B cell (primary cell): ENCODE measurements at regions not wholly inside any gene's neighbourhood (a gene's known extent, or its start where the extent isn't known, plus 50 kb on each side); places are given as distances from the start of the nearest gene placed in this dataset.
"Not testable (repeated sequence)": the region's sequence is repeated elsewhere in the genome, so short reads cannot be mapped to it uniquely, and the experiment has no call there.

Experiments
- ATAC-seq: fragments of 200-7000 bp; cut with Tn5 transposase; one replicate; pipeline ENCODE4 v1.10.0; 2021; ENCODE audit warnings: low read depth, mild to moderate bottlenecking, moderate number of reproducible peaks, moderate library complexity
- CTCF ChIA-PET: fragments of 350-600 bp; sonication (Branson Sonifier 250); formaldehyde crosslinking; loops from one replicate; lab custom pipeline; 2021; ENCODE audit warnings: antibody characterized with exemption, inconsistent platforms; lab: Charles Lee
- POLR2A ChIA-PET: fragments of 350-600 bp; sonication (Branson Sonifier 250); formaldehyde crosslinking; loops from one replicate; lab custom pipeline; 2021; ENCODE audit warnings: antibody characterized with exemption; lab: Charles Lee
- DNase-seq: peaks from one replicate; pipeline ENCODE4 v3.0.0; 2013
- H2AFZ ChIP-seq: 2 replicates; pipeline ENCODE4 v1.6.1; 2012; ENCODE audit warnings: mild to moderate bottlenecking, low read depth, low read length; ENCODE audit not compliant: insufficient read depth, poor library complexity, severe bottlenecking
- H3K27ac ChIP-seq, 2 donors: 1 replicate in 1 of 2; 2 replicates in 1 of 2; pipeline ENCODE4 v1.5.1; 2012 to 2013; ENCODE audit warnings: low read length in 2 of 2, mild to moderate bottlenecking in 2 of 2, moderate library complexity in 1 of 2
- H3K27me3 ChIP-seq, 4 experiments: fragments of 200-600 bp in 1 of 4; sonication (generic) in 1 of 4; replicated peaks in 1 of 4; 1 replicate in 2 of 4; 2 replicates in 2 of 4; pipeline versions ENCODE4 v1.6.1 to v1.7.0; 2013 to 2016; ENCODE audit warnings: low read length in 3 of 4, mild to moderate bottlenecking in 2 of 4, mixed read lengths in 1 of 4, moderate library complexity in 1 of 4; ENCODE audit not compliant: insufficient read depth in 4 of 4, control insufficient read depth in 3 of 4; ENCODE audit errors: control extremely low read depth in 1 of 4
- H3K36me3 ChIP-seq, 2 experiments: replicated peaks in 1 of 2; 1 replicate in 1 of 2; 2 replicates in 1 of 2; pipeline versions ENCODE4 v1.6.1 to v1.7.1; 2013; ENCODE audit warnings: low read length in 1 of 2; ENCODE audit not compliant: insufficient read depth in 2 of 2, control insufficient read depth in 1 of 2; ENCODE audit errors: control extremely low read depth in 1 of 2, extremely low read depth in 1 of 2
- H3K4me1 ChIP-seq, 2 donors: fragments of 200-600 bp in 1 of 2; sonication (generic) in 1 of 2; 1 replicate in 1 of 2; 2 replicates in 1 of 2; pipeline versions ENCODE4 v1.5.1 to v1.6.1; 2013 to 2017; ENCODE audit warnings: low read length in 2 of 2; ENCODE audit not compliant: control insufficient read depth in 2 of 2, insufficient read depth in 2 of 2
- H3K4me2 ChIP-seq: replicated peaks from 2 replicates; pipeline ENCODE3; 2012; ENCODE audit warnings: mild to moderate bottlenecking, low read depth, low read length; ENCODE audit not compliant: poor library complexity, severe bottlenecking
- H3K4me3 ChIP-seq, 5 experiments: fragments of 200-600 bp in 1 of 5; sonication (generic) in 1 of 5; 1 replicate in 3 of 5; 2 replicates in 2 of 5; pipeline versions ENCODE4 v1.5.1 to v1.7.0; 2011 to 2016; ENCODE audit warnings: low read length in 4 of 5, mild to moderate bottlenecking in 4 of 5, low read depth in 2 of 5, control low read depth in 1 of 5, moderate library complexity in 1 of 5; ENCODE audit not compliant: insufficient read depth in 1 of 5; ENCODE audit errors: control extremely low read depth in 1 of 5, extremely low read depth in 1 of 5
- H3K79me2 ChIP-seq: fragments of 200-600 bp; sonication (generic); one replicate; pipeline ENCODE4 v1.6.0; 2016; ENCODE audit warnings: low read length; ENCODE audit not compliant: control insufficient read depth, insufficient read depth
- H3K9ac ChIP-seq: fragments of 200-600 bp; sonication (generic); 2 replicates; pipeline ENCODE4 v1.6.1; 2017; ENCODE audit warnings: mild to moderate bottlenecking, low read length, moderate library complexity
- H3K9me3 ChIP-seq, 3 donors: one replicate each; pipeline versions ENCODE4 v1.6.1 to v1.7.1; 2013; ENCODE audit warnings: low read length in 2 of 3; ENCODE audit not compliant: control insufficient read depth in 2 of 3, insufficient read depth in 1 of 3; ENCODE audit errors: control extremely low read depth in 1 of 3
- H4K20me1 ChIP-seq: 2 replicates; pipeline ENCODE4 v1.6.0; 2012; ENCODE audit warnings: mild to moderate bottlenecking, low read length; ENCODE audit not compliant: insufficient read depth, control insufficient read depth, poor library complexity, severe bottlenecking
- H3K27ac Mint-ChIP-seq: one replicate; pipeline ENCODE4 v1.8.0; 2021; ENCODE audit warnings: mixed read lengths
- H3K27me3 Mint-ChIP-seq: one replicate; pipeline ENCODE4 v1.8.0; 2021; ENCODE audit warnings: mixed read lengths
- H3K4me1 Mint-ChIP-seq: one replicate; pipeline ENCODE4 v1.8.0; 2021; ENCODE audit warnings: mixed read lengths
- H3K4me3 Mint-ChIP-seq: one replicate; pipeline ENCODE4 v1.8.0; 2021; ENCODE audit warnings: mixed read lengths
- H3K9me3 Mint-ChIP-seq: one replicate; pipeline ENCODE4 v1.8.0; 2022; ENCODE audit warnings: mixed read lengths; ENCODE audit not compliant: insufficient read depth
- CTCF ChIP-seq: fragments of 200-600 bp; IDR thresholded peaks from one replicate; pipeline ENCODE4 v1.8.0; 2022; ENCODE audit warnings: antibody characterized with exemption, mild to moderate bottlenecking
- EZH2 ChIP-seq: IDR thresholded peaks from 2 replicates; pipeline ENCODE4 v1.6.1; 2012; ENCODE audit warnings: borderline replicate concordance, low read depth, mild to moderate bottlenecking, moderate library complexity, low read length; ENCODE audit not compliant: insufficient read depth, poor library complexity, severe bottlenecking
- WGBS: methylation state at CpG from one replicate; pipeline ENCODE4 v1.1.5; 2013; ENCODE audit warnings: missing lambda C conversion rate; ENCODE audit not compliant: insufficient coverage; 5-methylcytosine and 5-hydroxymethylcytosine counted together
- intact Hi-C: fragments of 100-400 bp; cut with micrococcal nuclease; formaldehyde crosslinking; loops from one replicate; pipeline ENCODE4 v1.10.0; 2022

GRCh38 chr11:82038154-82038553, 695.5 kb downstream of the FAM181B start:
- no peaks in the 10 kb centered on the region for H3K4me1 ChIP-seq
- 100% methylated on average over 1 of the region's 2 CpGs for WGBS
- ATAC-seq, result no peak
- no peak overlapping the region for H3K9ac ChIP-seq
- H3K27me3 ChIP-seq, result no peaks in the 10 kb centered on the region
- H3K36me3 ChIP-seq, result no peaks in the 10 kb centered on the region
- H4K20me1 ChIP-seq, result no peaks in the 10 kb centered on the region
- POLR2A ChIA-PET, result no interaction called here
- no peak overlapping the region for H2AFZ ChIP-seq
- no peaks in the 10 kb centered on the region for H3K9me3 ChIP-seq
- Mint-ChIP-seq H3K27me3 (no peaks in the 10 kb centered on the region), H3K4me1 (no peaks in the 10 kb centered on the region), H3K27ac (no peak overlapping the region), H3K9me3 (no peaks in the 10 kb centered on the region), H3K4me3 (no peak overlapping the region)
- CTCF ChIA-PET, result no interaction called here
- intact Hi-C loops, result loop anchor here (1.0 to 5.0 kb wide), 2 partner anchors 251 to 394 kb away; no protein-coding TSS in a partner anchor
- TF ChIP-seq CTCF (no peak), EZH2 (no peak)
- H3K79me2 ChIP-seq, result no peaks in the 10 kb centered on the region
- DNase-seq, result no peak
- H3K4me2 ChIP-seq, result no peak overlapping the region
- H3K4me3 ChIP-seq, result no peak overlapping the region
- H3K27ac ChIP-seq, result no peak overlapping the region

- no peak overlapping the region for H3K4me2 ChIP-seq
- no peak overlapping the region for H3K4me3 ChIP-seq
- no peak overlapping the region for H2AFZ ChIP-seq
- ATAC-seq, result no peak
- Mint-ChIP-seq H3K4me3 (no peak overlapping the region), H3K9me3 (no peaks in the 10 kb centered on the region), H3K27me3 (no peaks in the 10 kb centered on the region), H3K4me1 (no peaks in the 10 kb centered on the region), H3K27ac (no peak overlapping the region)
- no peaks in the 10 kb centered on the region for H3K9me3 ChIP-seq
- ChIA-PET POLR2A (no interaction called here), CTCF (no interaction called here)
- TF ChIP-seq CTCF, result no peak
- TF ChIP-seq EZH2, result no peak
- no peaks in the 10 kb centered on the region for H3K79me2 ChIP-seq
- WGBS, result no CpG with 5 or more reads among the region's 1 CpG
- H3K4me1 ChIP-seq, result no peaks in the 10 kb centered on the region
- H4K20me1 ChIP-seq, result no peaks in the 10 kb centered on the region
- H3K27ac ChIP-seq, result no peak overlapping the region
- no peaks in the 10 kb centered on the region for H3K27me3 ChIP-seq
- no peaks in the 10 kb centered on the region for H3K36me3 ChIP-seq
- no peak for DNase-seq
- intact Hi-C loops, result no loop called here
- H3K9ac ChIP-seq, result no peak overlapping the region
Measured at GRCh38 chr11:82034527-82034926, 699.1 kb downstream of the FAM181B start.

GRCh38 chr11:82027335-82027734, 706.3 kb downstream of the FAM181B start:
- H3K9me3 ChIP-seq, POLR2A ChIA-PET, H3K4me2 ChIP-seq, ATAC-seq, intact Hi-C loops, H2AFZ ChIP-seq, H3K36me3 ChIP-seq, H3K27me3 Mint-ChIP-seq, H3K9ac ChIP-seq, H3K4me1 ChIP-seq, H3K9me3 Mint-ChIP-seq, H4K20me1 ChIP-seq, H3K27ac ChIP-seq, H3K4me3 Mint-ChIP-seq, H3K79me2 ChIP-seq, H3K27ac Mint-ChIP-seq, CTCF ChIA-PET, DNase-seq, H3K4me1 Mint-ChIP-seq, H3K27me3 ChIP-seq, H3K4me3 ChIP-seq: not testable (repeated sequence)
- WGBS, result 87% methylated on average over 9 of the region's 9 CpGs
